B cell (primary cell): ENCODE measurements at regions not wholly inside any gene's neighbourhood (a gene's known extent, or its start where the extent isn't known, plus 50 kb on each side); places are given as distances from the start of the nearest gene placed in this dataset.

ENCODE experiments used
- EZH2 ChIP-seq: IDR thresholded peaks from 2 replicates; pipeline ENCODE4 v1.6.1; 2012; ENCODE audit warnings: borderline replicate concordance, low read depth, mild to moderate bottlenecking, moderate library complexity, low read length; ENCODE audit not compliant: insufficient read depth, poor library complexity, severe bottlenecking
- TF ChIP-seq, protein P1 (sequence below): fragments of 200-600 bp; IDR thresholded peaks from one replicate; pipeline ENCODE4 v1.8.0; 2022; ENCODE audit warnings: antibody characterized with exemption, mild to moderate bottlenecking

GRCh38 chr16:52932321-52932720, 120.4 kb downstream of the CHD9NB start:
- TF ChIP-seq, protein P1, sequence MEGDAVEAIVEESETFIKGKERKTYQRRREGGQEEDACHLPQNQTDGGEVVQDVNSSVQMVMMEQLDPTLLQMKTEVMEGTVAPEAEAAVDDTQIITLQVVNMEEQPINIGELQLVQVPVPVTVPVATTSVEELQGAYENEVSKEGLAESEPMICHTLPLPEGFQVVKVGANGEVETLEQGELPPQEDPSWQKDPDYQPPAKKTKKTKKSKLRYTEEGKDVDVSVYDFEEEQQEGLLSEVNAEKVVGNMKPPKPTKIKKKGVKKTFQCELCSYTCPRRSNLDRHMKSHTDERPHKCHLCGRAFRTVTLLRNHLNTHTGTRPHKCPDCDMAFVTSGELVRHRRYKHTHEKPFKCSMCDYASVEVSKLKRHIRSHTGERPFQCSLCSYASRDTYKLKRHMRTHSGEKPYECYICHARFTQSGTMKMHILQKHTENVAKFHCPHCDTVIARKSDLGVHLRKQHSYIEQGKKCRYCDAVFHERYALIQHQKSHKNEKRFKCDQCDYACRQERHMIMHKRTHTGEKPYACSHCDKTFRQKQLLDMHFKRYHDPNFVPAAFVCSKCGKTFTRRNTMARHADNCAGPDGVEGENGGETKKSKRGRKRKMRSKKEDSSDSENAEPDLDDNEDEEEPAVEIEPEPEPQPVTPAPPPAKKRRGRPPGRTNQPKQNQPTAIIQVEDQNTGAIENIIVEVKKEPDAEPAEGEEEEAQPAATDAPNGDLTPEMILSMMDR, result no peak
- TF ChIP-seq EZH2, result no peak
